B cell (primary cell): ENCODE measurements at regions not wholly inside any gene's neighbourhood (a gene's known extent, or its start where the extent isn't known, plus 50 kb on each side); places are given as distances from the start of the nearest gene placed in this dataset.

ENCODE experiments used
- ATAC-seq: fragments of 200-7000 bp; cut with Tn5 transposase; one replicate; pipeline ENCODE4 v1.10.0; 2021; ENCODE audit warnings: low read depth, mild to moderate bottlenecking, moderate number of reproducible peaks, moderate library complexity
- CTCF ChIA-PET: fragments of 350-600 bp; sonication (Branson Sonifier 250); formaldehyde crosslinking; loops from one replicate; lab custom pipeline; 2021; ENCODE audit warnings: antibody characterized with exemption, inconsistent platforms; lab: Charles Lee
- POLR2A ChIA-PET: fragments of 350-600 bp; sonication (Branson Sonifier 250); formaldehyde crosslinking; loops from one replicate; lab custom pipeline; 2021; ENCODE audit warnings: antibody characterized with exemption; lab: Charles Lee
- DNase-seq: peaks from one replicate; pipeline ENCODE4 v3.0.0; 2013
- H2AFZ ChIP-seq: 2 replicates; pipeline ENCODE4 v1.6.1; 2012; ENCODE audit warnings: mild to moderate bottlenecking, low read depth, low read length; ENCODE audit not compliant: insufficient read depth, poor library complexity, severe bottlenecking
- H3K27ac ChIP-seq, 2 donors: 1 replicate in 1 of 2; 2 replicates in 1 of 2; pipeline ENCODE4 v1.5.1; 2012 to 2013; ENCODE audit warnings: low read length in 2 of 2, mild to moderate bottlenecking in 2 of 2, moderate library complexity in 1 of 2
- H3K27me3 ChIP-seq, 4 experiments: fragments of 200-600 bp in 1 of 4; sonication (generic) in 1 of 4; replicated peaks in 1 of 4; 1 replicate in 2 of 4; 2 replicates in 2 of 4; pipeline versions ENCODE4 v1.6.1 to v1.7.0; 2013 to 2016; ENCODE audit warnings: low read length in 3 of 4, mild to moderate bottlenecking in 2 of 4, mixed read lengths in 1 of 4, moderate library complexity in 1 of 4; ENCODE audit not compliant: insufficient read depth in 4 of 4, control insufficient read depth in 3 of 4; ENCODE audit errors: control extremely low read depth in 1 of 4
- H3K36me3 ChIP-seq, 2 experiments: replicated peaks in 1 of 2; 1 replicate in 1 of 2; 2 replicates in 1 of 2; pipeline versions ENCODE4 v1.6.1 to v1.7.1; 2013; ENCODE audit warnings: low read length in 1 of 2; ENCODE audit not compliant: insufficient read depth in 2 of 2, control insufficient read depth in 1 of 2; ENCODE audit errors: control extremely low read depth in 1 of 2, extremely low read depth in 1 of 2
- H3K4me1 ChIP-seq, 2 donors: fragments of 200-600 bp in 1 of 2; sonication (generic) in 1 of 2; 1 replicate in 1 of 2; 2 replicates in 1 of 2; pipeline versions ENCODE4 v1.5.1 to v1.6.1; 2013 to 2017; ENCODE audit warnings: low read length in 2 of 2; ENCODE audit not compliant: control insufficient read depth in 2 of 2, insufficient read depth in 2 of 2
- H3K4me2 ChIP-seq: replicated peaks from 2 replicates; pipeline ENCODE3; 2012; ENCODE audit warnings: mild to moderate bottlenecking, low read depth, low read length; ENCODE audit not compliant: poor library complexity, severe bottlenecking
- H3K4me3 ChIP-seq, 5 experiments: fragments of 200-600 bp in 1 of 5; sonication (generic) in 1 of 5; 1 replicate in 3 of 5; 2 replicates in 2 of 5; pipeline versions ENCODE4 v1.5.1 to v1.7.0; 2011 to 2016; ENCODE audit warnings: low read length in 4 of 5, mild to moderate bottlenecking in 4 of 5, low read depth in 2 of 5, control low read depth in 1 of 5, moderate library complexity in 1 of 5; ENCODE audit not compliant: insufficient read depth in 1 of 5; ENCODE audit errors: control extremely low read depth in 1 of 5, extremely low read depth in 1 of 5
- H3K79me2 ChIP-seq: fragments of 200-600 bp; sonication (generic); one replicate; pipeline ENCODE4 v1.6.0; 2016; ENCODE audit warnings: low read length; ENCODE audit not compliant: control insufficient read depth, insufficient read depth
- H3K9ac ChIP-seq: fragments of 200-600 bp; sonication (generic); 2 replicates; pipeline ENCODE4 v1.6.1; 2017; ENCODE audit warnings: mild to moderate bottlenecking, low read length, moderate library complexity
- H3K9me3 ChIP-seq, 3 donors: one replicate each; pipeline versions ENCODE4 v1.6.1 to v1.7.1; 2013; ENCODE audit warnings: low read length in 2 of 3; ENCODE audit not compliant: control insufficient read depth in 2 of 3, insufficient read depth in 1 of 3; ENCODE audit errors: control extremely low read depth in 1 of 3
- H4K20me1 ChIP-seq: 2 replicates; pipeline ENCODE4 v1.6.0; 2012; ENCODE audit warnings: mild to moderate bottlenecking, low read length; ENCODE audit not compliant: insufficient read depth, control insufficient read depth, poor library complexity, severe bottlenecking
- H3K27ac Mint-ChIP-seq: one replicate; pipeline ENCODE4 v1.8.0; 2021; ENCODE audit warnings: mixed read lengths
- H3K27me3 Mint-ChIP-seq: one replicate; pipeline ENCODE4 v1.8.0; 2021; ENCODE audit warnings: mixed read lengths
- H3K4me1 Mint-ChIP-seq: one replicate; pipeline ENCODE4 v1.8.0; 2021; ENCODE audit warnings: mixed read lengths
- H3K4me3 Mint-ChIP-seq: one replicate; pipeline ENCODE4 v1.8.0; 2021; ENCODE audit warnings: mixed read lengths
- H3K9me3 Mint-ChIP-seq: one replicate; pipeline ENCODE4 v1.8.0; 2022; ENCODE audit warnings: mixed read lengths; ENCODE audit not compliant: insufficient read depth
- EZH2 ChIP-seq: IDR thresholded peaks from 2 replicates; pipeline ENCODE4 v1.6.1; 2012; ENCODE audit warnings: borderline replicate concordance, low read depth, mild to moderate bottlenecking, moderate library complexity, low read length; ENCODE audit not compliant: insufficient read depth, poor library complexity, severe bottlenecking
- WGBS: methylation state at CpG from one replicate; pipeline ENCODE4 v1.1.5; 2013; ENCODE audit warnings: missing lambda C conversion rate; ENCODE audit not compliant: insufficient coverage; 5-methylcytosine and 5-hydroxymethylcytosine counted together
- intact Hi-C: fragments of 100-400 bp; cut with micrococcal nuclease; formaldehyde crosslinking; loops from one replicate; pipeline ENCODE4 v1.10.0; 2022
- TF ChIP-seq, protein P1 (sequence below): fragments of 200-600 bp; IDR thresholded peaks from one replicate; pipeline ENCODE4 v1.8.0; 2022; ENCODE audit warnings: antibody characterized with exemption, mild to moderate bottlenecking

DNA sequence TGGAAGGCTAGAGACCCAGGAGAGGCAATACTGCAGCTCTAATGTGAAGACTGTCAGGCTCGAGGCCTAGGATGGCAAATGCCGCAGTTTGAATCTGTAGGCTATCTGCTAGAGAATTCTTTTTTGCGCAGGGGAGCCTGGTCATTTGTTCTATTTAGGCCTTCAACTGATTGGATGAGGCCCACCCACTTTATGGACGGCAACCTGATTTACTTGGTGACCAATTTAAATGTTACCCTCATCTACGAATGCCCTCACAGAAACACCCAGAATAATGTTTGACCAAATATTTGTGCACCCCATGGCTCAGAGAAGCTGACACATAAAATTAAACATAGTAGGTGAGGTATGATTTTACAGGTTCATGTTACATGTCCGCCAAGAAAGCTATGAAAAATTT lies 300.7 kb upstream of the GRM7 start:
- no peaks in the 10 kb centered on the region for H3K4me1 Mint-ChIP-seq
- Histone ChIP-seq H4K20me1 (no peaks in the 10 kb centered on the region), H3K27me3 (no peaks in the 10 kb centered on the region), H3K9ac (no peak overlapping the region), H3K79me2 (no peaks in the 10 kb centered on the region), H2AFZ (no peak overlapping the region), H3K9me3 (peaks cover 0 to 3% (median 0%) of the 10 kb centered on the region in 3 donors), H3K4me1 (no peaks in the 10 kb centered on the region), H3K36me3 (no peaks in the 10 kb centered on the region), H3K4me2 (no peak overlapping the region), H3K27ac (no peak overlapping the region), H3K4me3 (no peak overlapping the region)
- no peaks in the 10 kb centered on the region for H3K27me3 Mint-ChIP-seq
- H3K27ac Mint-ChIP-seq = no peak overlapping the region
- DNase-seq (no peak), ATAC-seq (no peak)
- ChIA-PET POLR2A (no interaction called here), CTCF (no interaction called here)
- no peak overlapping the region for H3K4me3 Mint-ChIP-seq
- no peaks in the 10 kb centered on the region for H3K9me3 Mint-ChIP-seq
- intact Hi-C loops = no loop called here
- 98% methylated on average over 4 of the region's 6 CpGs for WGBS
- TF ChIP-seq, protein P1, sequence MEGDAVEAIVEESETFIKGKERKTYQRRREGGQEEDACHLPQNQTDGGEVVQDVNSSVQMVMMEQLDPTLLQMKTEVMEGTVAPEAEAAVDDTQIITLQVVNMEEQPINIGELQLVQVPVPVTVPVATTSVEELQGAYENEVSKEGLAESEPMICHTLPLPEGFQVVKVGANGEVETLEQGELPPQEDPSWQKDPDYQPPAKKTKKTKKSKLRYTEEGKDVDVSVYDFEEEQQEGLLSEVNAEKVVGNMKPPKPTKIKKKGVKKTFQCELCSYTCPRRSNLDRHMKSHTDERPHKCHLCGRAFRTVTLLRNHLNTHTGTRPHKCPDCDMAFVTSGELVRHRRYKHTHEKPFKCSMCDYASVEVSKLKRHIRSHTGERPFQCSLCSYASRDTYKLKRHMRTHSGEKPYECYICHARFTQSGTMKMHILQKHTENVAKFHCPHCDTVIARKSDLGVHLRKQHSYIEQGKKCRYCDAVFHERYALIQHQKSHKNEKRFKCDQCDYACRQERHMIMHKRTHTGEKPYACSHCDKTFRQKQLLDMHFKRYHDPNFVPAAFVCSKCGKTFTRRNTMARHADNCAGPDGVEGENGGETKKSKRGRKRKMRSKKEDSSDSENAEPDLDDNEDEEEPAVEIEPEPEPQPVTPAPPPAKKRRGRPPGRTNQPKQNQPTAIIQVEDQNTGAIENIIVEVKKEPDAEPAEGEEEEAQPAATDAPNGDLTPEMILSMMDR = no peak
- TF ChIP-seq EZH2 = no peak

DNA sequence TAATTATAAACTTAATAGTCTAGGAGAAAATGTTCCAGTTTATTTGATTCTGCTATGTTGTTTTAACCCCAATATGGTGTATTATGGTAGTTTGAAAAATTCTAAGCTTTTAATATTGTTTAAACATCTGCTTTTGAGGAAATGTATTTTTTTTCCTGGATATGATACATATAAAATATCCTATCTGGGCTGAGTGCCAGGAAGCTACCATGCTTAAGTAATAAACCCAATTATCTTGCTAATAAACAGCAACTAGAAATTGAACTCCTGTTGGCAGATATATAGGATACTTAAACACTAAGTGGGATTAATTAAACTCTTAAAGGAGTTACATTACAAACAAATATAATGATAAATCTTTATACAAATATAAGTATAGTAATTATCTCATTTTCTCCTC lies 293.7 kb upstream of the GRM7 start:
- Histone ChIP-seq H2AFZ (no peak overlapping the region), H3K79me2 (no peaks in the 10 kb centered on the region), H3K4me3 (no peak overlapping the region), H3K9me3 (peaks cover 0 to 3% (median 0%) of the 10 kb centered on the region in 3 donors), H3K36me3 (no peaks in the 10 kb centered on the region), H3K4me1 (no peaks in the 10 kb centered on the region), H4K20me1 (no peaks in the 10 kb centered on the region), H3K27ac (no peak overlapping the region), H3K27me3 (no peaks in the 10 kb centered on the region), H3K4me2 (no peak overlapping the region), H3K9ac (no peak overlapping the region)
- no peaks in the 10 kb centered on the region for H3K4me1 Mint-ChIP-seq
- intact Hi-C loops = no loop called here
- no peak overlapping the region for H3K4me3 Mint-ChIP-seq
- H3K27me3 Mint-ChIP-seq = no peaks in the 10 kb centered on the region
- ChIA-PET POLR2A (no interaction called here), CTCF (no interaction called here)
- ATAC-seq = no peak
- DNase-seq = no peak
- peaks cover 2% of the 10 kb centered on the region for H3K9me3 Mint-ChIP-seq
- H3K27ac Mint-ChIP-seq = no peak overlapping the region
- TF ChIP-seq, protein P1 = no peak
- no peak for TF ChIP-seq EZH2
